K562 (cell line): ENCODE measurements at regions not wholly inside any gene's neighbourhood (a gene's known extent, or its start where the extent isn't known, plus 50 kb on each side); places are given as distances from the start of the nearest gene placed in this dataset.

Source experiments
- GABPA ChIP-seq: fragments of 200-800 bp; sonication (Bioruptor generic); conservative IDR thresholded peaks from 2 replicates; pipeline ENCODE4 v1.6.1; 2016; ENCODE audit warnings: low read depth, missing genetic modification characterization, missing compliant biosample characterization
- JUN ChIP-seq, 2 experiments: sonication (generic) in 1 of 2; formaldehyde crosslinking in 1 of 2; IDR thresholded peaks; 2 replicates each; pipeline versions ENCODE4 v1.6.1 to v1.8.0; 2012 to 2022; ENCODE audit warnings: borderline replicate concordance in 2 of 2, mild to moderate bottlenecking in 2 of 2, improper control_type of control experiment in 1 of 2, low read depth in 1 of 2, low read length in 1 of 2, missing genetic modification reagents in 1 of 2
- NFYB ChIP-seq: IDR thresholded peaks from 2 replicates; pipeline ENCODE4 v1.6.1; 2011; ENCODE audit warnings: mild to moderate bottlenecking, moderate library complexity; ENCODE audit not compliant: insufficient read length; ENCODE audit errors: extremely low read depth
- POLR2AphosphoS5 ChIP-seq: IDR thresholded peaks from 2 replicates; pipeline ENCODE4 v1.6.1; 2011; ENCODE audit warnings: mild to moderate bottlenecking, low read depth, low read length, moderate library complexity; ENCODE audit not compliant: control insufficient read depth, insufficient read depth
- RBM22 ChIP-seq: fragments of 200-400 bp; formaldehyde crosslinking; IDR thresholded peaks from 2 replicates; pipeline ENCODE4 v1.6.1; 2018; ENCODE audit warnings: low read length, low read depth; ENCODE audit not compliant: poor library complexity, severe bottlenecking
- TAF1 ChIP-seq: IDR thresholded peaks from 2 replicates; pipeline ENCODE4 v1.6.1; 2011; ENCODE audit warnings: mild to moderate bottlenecking, low read length, moderate library complexity; ENCODE audit not compliant: insufficient read depth, control insufficient read depth, severe bottlenecking; ENCODE audit errors: extremely low read depth
- TAF15 ChIP-seq: fragments of 200-400 bp; formaldehyde crosslinking; IDR thresholded peaks from 2 replicates; pipeline ENCODE4 v1.6.1; 2017; ENCODE audit warnings: mild to moderate bottlenecking, low read depth, low read length, moderate library complexity
- ZBED1 ChIP-seq: IDR thresholded peaks from 2 replicates; pipeline ENCODE4 v1.6.1; 2014
- TF ChIP-seq, protein P1 (sequence below), 3 experiments: IDR thresholded peaks in 2 of 3; conservative IDR thresholded peaks in 1 of 3; 2 replicates each; pipeline ENCODE4 v1.5.1; 2011 to 2012; ENCODE audit warnings: low read length in 3 of 3, mild to moderate bottlenecking in 3 of 3, control low read depth in 2 of 3, improper control_type of control experiment in 1 of 3, inconsistent platforms in 1 of 3, low read depth in 1 of 3, mixed read lengths in 1 of 3, moderate library complexity in 1 of 3; ENCODE audit not compliant: insufficient read depth in 2 of 3
- TF ChIP-seq, protein P2 (sequence below): sonication (generic); formaldehyde crosslinking; IDR thresholded peaks from 2 replicates; pipeline ENCODE4 v1.9.0; 2022; ENCODE audit warnings: mild to moderate bottlenecking, missing genetic modification reagents

- no peak for TF ChIP-seq TAF1
- TF ChIP-seq, protein P1, sequence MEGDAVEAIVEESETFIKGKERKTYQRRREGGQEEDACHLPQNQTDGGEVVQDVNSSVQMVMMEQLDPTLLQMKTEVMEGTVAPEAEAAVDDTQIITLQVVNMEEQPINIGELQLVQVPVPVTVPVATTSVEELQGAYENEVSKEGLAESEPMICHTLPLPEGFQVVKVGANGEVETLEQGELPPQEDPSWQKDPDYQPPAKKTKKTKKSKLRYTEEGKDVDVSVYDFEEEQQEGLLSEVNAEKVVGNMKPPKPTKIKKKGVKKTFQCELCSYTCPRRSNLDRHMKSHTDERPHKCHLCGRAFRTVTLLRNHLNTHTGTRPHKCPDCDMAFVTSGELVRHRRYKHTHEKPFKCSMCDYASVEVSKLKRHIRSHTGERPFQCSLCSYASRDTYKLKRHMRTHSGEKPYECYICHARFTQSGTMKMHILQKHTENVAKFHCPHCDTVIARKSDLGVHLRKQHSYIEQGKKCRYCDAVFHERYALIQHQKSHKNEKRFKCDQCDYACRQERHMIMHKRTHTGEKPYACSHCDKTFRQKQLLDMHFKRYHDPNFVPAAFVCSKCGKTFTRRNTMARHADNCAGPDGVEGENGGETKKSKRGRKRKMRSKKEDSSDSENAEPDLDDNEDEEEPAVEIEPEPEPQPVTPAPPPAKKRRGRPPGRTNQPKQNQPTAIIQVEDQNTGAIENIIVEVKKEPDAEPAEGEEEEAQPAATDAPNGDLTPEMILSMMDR (IDR thresholded peaks at IDR 0.05 in 2 of 3, conservative IDR thresholded peaks at IDR 0.05 in 1 of 3; ENCODE audit: insufficient read depth in 2 of 3, low read depth in 1 of 3, low read length in 3 of 3), result no peak
- no peak for TF ChIP-seq ZBED1
- TF ChIP-seq NFYB, result no peak
- no peak for TF ChIP-seq RBM22
- no peak for TF ChIP-seq GABPA (tag)
- TF ChIP-seq JUN (IDR thresholded peaks at IDR 0.05; ENCODE audit: borderline replicate concordance, low read depth, low read length), result no peak
- no peak for TF ChIP-seq JUN (CRISPR knock-in tag; IDR thresholded peaks at IDR 0.05; ENCODE audit: borderline replicate concordance)
- TF ChIP-seq TAF15, result no peak
- no peak for TF ChIP-seq POLR2AphosphoS5
- TF ChIP-seq, protein P2, sequence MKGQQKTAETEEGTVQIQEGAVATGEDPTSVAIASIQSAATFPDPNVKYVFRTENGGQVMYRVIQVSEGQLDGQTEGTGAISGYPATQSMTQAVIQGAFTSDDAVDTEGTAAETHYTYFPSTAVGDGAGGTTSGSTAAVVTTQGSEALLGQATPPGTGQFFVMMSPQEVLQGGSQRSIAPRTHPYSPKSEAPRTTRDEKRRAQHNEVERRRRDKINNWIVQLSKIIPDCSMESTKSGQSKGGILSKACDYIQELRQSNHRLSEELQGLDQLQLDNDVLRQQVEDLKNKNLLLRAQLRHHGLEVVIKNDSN (CRISPR knock-in tag), result no peak
Measured at GRCh38 chr4:122524176-122524575, 67.7 kb upstream of the IL2 start.
